ENCODE measurements at regions not wholly inside any gene's neighbourhood (a gene's known extent, or its start where the extent isn't known, plus 50 kb on each side); places are given as distances from the start of the nearest gene placed in this dataset.

DNA sequence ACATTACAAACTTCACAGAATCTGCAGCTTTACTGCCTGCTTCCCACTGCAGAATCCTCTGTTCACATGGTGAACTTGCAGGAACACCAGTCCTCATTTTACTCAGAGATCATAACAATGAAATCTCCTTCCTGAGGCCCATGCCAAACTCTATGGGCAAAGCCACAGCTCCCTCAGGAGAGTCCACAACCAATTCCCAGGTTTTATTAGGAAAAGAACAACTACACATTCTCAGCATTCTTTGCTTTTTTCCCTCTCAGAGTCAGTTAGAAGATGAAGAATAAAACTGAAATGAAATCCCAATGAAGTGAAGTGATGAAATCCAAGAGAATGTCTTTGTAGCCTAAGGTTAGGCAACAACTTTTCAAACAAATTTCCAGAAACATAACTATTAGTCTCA lies 233.7 kb downstream of the DSEL start:
- DNase-seq = no peak

DNA sequence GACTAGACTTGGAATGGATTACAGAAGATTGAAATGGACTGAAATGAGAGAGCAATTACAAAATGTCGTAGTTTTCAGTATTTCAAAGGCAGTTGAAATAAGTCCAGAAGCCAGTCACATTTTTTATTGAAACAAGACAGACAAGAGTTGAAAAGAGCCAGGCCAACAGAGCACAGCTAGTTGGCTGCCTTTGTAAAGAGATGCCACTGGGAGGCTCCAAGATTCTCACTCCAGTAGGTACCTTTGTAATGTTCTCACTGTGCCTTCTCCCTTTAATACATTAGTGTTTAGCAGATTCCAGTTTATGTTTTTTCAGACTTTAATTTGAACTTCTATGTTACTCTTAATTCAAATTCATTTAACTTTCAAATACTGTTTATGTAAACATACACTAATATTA lies 234.8 kb downstream of the DSEL start:
- no peak for DNase-seq

DNA sequence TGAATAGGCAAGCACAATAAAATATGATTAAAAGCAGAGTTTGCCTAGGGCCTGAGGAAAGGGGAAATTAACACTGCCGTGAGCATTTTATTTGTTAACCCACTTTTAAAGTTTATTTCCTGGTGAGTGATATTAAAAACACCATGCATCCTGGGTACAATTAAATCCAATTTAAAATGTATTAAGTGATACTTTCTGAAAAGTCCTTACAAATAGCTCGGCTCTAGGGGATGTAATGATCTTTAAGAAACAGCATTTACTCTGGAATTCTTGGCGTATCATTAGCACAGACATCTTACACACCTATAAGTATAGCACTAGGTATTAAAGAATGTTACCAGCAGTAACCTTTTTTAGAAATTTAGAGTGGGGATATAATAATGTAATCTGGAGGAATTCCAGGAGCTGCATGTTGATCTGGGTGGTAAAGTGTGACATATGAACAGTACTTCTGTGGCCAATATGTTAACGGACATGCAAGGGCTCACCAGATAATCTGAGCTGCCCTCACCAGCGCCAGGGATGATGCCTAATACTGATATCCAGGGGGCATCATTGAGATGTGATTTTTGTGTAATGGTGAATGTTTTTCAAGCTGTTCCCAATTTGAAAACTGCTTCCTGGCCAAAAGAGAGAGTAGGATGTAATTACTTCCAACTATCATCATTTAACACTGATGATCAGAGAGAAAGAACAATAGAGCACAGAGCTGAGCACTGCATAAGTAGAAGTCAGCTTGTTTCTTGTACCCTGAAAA lies 235.9 kb downstream of the DSEL start:
- DNase-seq = no peak

DNA sequence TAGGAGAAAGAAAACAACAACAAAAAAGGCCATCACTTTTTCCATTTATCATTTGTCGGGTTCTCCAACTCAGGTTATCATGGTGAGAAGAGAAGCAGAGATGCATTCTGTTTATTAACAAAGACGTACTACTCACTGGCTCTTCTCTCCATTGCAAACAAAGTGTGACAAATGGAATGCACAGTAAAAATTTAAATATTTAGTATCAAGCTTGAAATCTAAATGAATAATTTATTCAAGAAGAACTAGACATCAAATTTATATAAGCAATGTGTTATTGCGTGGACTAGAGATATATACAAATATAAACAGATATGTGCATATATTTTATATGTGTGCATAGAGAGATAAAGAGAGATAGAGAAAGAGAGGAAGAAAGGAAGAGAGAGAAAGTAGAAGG lies 236.5 kb downstream of the DSEL start:
- no peak for DNase-seq

DNA sequence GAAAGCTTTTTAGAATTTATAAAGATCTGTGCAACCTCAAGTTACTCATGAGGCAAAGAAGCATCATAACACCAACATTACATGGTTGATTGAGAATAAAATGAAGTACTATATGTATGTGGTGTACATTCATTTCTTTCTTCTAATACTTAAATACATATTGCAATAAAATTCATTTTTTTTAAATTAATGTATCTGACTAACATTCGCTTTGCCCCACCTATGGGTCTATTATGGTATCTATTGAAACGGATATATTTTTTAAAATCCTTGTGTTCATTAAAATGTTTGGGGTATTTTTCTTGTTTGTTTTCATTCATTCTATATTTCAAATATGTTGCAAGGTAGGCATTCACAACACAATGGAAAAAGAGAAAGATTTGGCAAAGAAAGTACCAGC lies 237.5 kb downstream of the DSEL start:
- no peak for DNase-seq

DNA sequence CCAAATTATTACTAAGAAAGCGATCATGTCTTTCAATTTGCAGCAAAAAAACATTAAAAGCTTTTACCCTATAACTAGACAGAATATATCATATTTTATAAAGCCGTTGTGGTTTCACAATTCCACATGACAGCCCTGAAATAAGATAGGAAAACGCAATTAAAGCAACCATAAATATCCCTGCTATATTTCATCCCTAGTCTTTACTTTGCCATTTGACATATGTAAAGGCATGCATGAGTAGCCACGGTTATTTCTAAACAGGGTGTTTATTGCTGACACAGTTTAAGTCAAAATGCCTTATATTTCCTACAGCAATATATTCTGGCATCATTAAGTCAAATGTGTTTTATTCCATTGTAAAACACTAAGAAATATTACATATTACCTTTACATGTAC lies 239.9 kb downstream of the DSEL start:
- DNase-seq = no peak

DNA sequence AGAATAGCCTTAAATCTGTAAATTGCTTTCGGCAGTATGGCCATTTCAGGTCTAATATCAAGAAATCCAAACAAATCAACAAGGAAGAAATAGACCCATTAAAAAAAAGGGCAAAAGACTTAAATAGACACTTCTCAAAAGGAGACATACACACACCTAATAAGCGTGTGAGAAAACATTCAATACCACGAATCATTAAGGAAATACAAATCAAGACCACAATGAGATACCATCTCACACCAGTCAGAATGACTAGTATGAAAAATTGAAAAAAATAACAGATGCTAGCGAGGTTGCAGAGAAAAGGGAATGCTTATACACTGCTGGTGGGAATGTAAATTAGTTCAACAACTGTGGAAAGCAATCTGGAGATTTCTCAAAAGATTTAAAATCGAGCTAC lies 243.2 kb downstream of the DSEL start:
- DNase-seq = no peak

DNA sequence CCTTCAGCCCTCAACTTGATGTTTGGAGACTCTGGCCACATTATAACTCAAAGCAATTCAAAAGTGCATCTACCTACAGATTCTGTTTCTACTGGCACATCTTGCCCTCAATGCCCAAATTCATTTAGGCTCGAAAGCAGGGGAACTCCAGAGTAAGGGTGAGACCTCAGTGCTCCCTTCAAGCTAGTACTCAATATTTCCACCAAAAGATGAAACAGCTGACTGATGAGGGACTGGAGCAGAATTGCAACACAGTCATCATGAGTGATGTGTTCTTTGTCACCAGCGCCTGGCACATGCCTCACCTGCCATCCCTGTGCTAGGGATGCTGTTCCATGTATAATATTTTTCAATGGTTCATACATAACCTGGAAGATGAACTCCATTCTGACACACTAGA lies 247.3 kb downstream of the DSEL start:
- no peak for DNase-seq

DNA sequence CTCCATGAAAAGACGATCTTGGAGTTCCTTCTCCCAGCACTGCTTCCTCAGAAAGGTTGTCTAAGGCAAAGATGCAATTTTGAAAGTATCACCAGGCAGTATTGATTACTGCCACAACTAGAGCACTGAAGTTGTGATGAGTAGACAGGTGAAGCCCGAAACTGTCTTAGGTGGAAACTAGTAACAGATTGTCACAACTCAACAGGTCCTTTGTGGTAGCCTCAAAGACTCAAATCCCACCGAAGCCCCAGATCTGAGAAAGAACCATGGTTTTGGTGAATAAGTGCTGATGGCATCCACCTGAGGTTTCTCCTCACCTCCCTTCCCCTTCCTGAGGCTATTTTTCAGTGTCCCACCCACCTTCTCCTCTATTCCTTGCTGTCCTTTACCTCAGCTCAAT lies 248.0 kb downstream of the DSEL start:
- no peak for DNase-seq

DNA sequence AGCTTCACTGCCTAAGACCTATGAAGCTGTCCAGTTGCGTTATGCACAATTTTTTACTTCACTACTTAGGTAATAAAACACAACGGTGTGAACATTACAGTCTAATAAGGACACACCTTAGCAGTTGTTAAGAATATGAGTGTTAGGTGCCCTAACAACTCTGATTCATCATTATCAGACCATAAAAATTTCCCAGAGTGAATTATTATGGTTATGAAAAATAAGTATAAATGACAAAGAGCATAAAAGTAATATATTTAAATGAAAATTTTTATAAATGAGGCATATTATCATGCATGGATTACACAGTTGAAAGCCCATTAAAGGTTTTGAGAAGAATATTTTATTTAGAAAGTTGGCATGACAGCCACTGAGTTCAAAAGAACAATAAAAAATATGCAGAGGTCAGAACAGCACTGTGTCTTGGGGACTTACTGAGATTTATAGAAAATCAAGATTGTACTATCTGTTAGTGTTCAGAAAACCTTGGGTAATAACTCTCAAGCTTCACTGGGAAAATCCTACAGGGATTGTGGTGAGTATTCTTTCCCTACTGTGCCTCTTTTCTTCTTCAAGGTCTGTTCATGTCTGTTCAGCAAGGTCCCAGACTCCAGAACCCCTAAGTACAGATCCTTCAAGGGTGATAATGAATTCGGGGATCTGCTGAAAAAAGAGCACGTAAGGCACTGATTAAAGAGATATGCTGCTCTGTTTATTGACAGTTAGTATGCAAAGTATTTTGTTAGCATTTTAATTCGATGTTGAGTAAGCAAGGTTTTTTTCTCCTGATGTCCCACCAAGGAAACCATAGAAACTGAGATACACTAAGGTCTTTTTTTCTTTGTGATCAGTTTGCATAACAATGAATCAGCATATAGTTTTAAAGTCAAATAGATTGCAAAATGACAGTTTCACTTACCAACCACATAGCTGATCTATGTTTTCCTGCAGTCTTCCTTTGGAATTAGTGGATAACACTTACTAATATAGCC lies 250.0 kb downstream of the DSEL start:
- DNase-seq = no peak

DNA sequence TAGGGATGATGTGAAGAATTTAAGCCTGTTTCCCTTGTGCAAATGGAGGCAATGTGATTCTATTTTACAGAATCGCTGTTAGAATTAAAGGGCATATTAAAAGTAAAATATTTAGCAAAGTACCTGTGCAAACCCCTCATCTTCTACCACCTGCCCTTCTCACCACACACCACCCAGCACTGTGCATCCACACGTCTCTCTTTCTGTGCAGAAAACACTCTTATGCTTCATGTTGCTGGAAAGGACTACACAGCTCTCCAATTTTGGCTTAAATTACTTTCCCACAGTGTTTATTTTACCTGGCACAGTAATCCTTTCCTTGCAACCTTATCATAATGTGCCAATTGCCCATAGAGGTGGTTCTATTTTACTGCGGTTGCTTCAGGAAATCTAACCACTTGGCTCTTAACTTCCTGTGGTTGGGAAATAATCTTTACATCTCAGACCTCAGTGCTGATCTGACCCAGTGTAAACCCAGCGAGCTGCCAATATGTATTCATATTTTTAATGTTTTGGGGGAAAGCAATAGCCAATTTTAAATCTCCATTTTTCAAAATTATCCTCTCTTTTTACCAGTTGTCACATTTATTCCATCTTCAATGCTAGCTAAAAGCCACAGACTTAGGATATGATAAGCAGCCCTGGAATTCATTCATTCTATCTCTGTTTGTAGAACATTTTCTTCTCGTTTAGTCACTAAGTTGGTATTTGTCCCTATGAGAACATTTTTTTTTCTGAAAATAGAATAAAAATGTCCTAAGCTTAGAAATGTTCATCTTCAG lies 250.9 kb downstream of the DSEL start:
- peak in 1 of 2 donors; percentile 41 for DNase-seq

DNA sequence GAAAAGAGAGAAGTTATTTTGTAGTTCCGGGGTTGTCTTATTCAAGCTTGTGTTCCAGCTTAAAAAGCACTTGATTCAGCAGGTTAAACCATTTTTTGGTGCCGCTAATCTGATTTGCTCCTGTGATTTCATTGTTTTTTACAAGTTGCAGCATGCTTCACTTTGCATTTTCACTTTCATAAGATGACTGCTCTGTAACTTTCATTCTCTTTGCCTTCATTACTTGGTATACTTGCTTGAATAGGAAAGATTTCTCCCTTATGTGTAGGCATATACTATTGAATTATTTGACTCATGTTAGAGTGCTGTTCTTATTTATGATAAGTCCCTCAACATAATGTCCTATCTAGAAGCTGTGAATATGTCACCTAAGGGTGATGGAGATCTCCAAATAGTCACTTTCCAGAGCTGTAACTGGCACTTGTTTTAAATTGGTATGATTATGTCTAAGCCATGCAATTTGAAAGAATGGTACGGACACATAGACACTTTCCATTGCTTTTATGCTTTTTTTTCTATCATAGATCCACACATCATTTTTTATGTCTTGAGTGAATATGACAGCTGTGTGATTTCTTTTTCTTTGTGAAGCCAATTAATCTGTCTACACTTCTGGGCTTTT lies 254.5 kb downstream of the DSEL start:
- DNase-seq = no peak

DNA sequence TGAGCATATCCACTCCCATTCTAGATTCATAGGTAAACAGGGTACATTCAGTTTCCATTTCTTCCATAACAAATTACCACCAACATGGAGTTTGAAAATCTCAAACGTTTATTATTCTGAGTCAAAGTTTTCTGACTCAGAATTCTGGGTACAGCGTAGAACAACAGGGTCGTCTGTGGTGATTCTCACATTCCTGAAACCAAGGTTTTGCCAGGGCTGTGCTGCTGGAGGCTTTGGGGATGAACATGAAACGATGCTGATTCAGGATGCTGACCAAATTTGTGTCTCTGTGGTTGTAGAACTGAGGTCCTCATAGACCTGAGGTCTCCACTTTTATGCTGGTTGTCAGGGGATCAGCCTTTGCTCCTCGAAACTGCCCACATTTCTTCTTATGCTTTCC lies 255.7 kb downstream of the DSEL start:
- no peak for DNase-seq

DNA sequence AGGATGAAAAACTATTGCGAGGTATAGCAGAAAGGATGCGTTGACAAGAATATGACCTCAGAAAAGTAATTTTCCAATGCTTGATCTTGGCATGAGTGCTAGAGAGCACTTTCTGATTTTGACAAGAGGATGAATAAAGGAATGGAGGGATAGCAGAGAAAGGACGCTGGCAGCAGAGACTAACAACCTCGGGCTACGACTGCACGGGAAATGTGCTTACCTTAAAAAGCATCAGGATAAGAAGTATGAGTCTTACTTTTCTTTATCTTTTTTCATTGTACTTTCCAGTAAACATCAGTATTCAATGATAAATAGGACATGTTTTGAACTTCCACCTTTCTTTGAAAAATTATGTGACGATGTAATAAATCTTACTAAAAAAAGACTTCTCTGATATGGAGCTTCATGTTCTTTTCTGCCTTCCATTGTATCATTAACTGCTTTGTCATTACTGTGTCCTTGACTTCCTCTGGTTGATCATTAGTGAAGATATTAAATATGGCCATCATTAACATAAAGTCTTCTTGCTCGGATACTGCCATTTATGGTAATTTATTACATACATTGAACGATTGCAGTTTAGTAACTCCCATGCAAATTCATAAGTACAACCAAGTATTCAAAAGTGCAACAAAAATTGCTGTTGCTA lies 265.6 kb downstream of the DSEL start:
- no peak for DNase-seq

DNA sequence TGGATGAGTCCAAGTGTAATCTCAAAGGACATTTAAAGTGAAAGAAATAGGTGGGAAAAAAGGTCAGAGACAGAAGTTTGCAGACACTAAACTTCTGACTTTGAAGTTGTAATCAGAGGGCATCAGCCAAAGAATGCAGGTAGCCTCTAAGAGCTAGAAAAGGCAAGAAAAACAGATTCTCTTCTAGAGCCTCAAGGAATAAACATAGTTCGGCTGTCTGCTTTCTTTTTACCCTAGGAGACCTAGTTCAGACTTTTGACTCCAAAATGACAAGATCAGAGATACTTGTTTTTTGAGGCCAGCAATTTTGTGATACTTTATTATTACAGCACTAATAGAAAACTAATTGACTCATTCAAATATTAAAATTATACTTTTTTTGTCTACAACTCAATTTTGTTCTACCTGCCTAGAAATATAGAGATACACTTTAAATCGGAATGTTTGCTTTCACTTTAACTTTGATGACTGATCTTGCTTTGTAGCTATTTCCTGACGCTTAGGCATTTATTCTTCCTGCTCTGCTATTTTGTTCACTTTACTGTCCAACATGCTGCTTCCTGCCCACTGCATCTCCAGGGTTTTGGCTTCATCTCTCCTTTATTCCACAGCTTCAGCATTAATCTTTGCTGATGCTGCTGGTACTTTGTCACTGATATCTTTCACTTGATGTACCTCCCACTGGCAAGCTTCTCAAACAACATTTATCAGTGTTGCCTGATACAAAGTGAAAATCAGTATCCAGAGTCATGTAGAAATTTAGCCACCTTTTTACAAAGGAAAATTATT lies 272.5 kb downstream of the DSEL start:
- DNase-seq = peak in 1 of 2 donors; percentile 11

DNA sequence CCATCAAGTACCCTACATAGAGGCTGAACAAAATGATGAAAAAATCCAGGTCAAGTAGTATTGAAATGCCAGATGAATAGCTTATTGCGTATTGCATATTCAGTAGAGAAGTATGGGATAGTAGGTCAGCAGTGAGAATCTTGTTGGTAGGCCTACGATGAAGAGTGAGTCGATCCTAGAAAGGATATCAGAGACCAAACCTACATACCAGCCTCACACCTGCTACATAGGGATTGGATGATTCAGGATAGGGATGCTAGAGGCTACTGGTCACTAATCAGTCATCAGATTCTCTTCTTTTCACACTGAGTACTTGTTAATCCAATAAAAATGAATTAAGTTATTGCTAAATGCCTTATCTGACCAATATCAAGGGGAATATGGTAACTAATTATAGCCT lies 274.5 kb downstream of the DSEL start:
- DNase-seq = no peak

DNA sequence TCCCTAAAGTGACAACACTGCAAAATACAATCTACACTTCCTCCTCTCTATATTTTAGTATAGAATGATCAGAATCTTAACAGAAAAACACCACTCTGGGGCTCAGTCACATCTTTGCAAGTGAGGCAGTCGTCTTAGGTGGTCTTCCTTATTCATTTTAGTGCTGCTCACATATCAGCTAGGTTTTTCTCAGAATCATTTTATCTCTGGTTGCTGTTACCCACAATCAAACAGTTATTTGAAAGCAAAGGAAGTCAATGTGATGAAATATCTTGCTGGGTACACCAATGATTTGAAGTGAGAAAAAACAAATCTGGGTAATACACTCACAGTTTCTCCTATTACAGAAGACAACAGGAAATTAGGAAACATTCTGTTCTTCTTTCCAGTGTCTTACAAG lies 275.2 kb downstream of the DSEL start:
- no peak for DNase-seq

DNA sequence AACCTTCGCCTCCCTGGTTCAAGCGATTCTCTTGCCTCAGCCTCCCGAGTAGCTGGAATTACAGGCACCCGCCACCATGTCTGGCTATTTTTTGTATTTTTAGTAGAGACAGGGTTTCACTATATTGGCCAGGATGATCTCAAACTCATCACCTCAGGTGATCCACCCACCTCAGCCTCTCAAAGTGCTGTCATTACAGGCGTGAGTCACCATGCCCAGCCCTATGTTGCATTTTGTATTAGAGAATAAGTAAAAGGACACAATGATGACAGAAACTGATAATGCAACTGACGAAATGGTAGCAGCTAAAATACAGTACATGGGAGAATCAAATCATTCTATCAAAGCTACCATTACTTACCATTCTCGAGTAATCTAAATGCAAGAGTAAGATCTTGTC lies 276.7 kb downstream of the DSEL start:
- DNase-seq = no peak

DNA sequence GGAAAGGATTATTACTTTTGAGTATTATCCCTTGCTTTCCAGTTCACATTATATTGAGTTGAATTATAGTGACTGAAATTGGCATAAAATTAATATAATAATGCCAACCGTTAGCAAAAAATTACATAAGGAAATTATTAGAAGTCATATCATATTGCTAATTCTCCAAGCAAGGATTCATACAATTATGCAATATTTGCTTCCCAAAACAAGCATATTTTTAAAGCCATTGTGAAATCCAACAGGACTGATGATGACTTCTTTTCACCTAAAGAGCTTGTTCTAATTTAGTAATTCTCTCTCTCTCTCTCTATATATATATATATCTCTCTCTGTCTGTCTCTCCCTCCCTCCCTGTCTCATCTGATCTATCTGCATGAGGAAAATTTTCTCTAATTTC lies 283.5 kb downstream of the DSEL start:
- DNase-seq = no peak

DNA sequence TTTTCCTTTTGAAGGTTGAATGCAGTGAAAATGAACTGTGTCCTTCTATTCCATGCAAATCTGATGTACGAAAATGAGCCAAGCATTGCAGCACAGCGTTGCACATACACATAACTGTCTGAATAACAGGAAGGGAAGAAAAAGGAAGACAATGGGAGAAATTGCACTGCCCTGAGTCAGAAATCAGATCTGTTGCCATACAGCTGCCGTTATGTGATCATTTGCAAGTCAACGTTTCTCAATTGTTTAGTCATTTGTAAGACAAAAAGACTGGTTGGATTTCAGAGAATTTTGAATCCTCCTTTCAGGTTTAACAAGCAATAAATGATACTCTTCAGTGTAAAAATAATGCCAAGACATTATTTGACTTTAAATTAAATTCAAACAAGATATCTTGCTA lies 284.1 kb downstream of the DSEL start:
- DNase-seq = no peak

DNA sequence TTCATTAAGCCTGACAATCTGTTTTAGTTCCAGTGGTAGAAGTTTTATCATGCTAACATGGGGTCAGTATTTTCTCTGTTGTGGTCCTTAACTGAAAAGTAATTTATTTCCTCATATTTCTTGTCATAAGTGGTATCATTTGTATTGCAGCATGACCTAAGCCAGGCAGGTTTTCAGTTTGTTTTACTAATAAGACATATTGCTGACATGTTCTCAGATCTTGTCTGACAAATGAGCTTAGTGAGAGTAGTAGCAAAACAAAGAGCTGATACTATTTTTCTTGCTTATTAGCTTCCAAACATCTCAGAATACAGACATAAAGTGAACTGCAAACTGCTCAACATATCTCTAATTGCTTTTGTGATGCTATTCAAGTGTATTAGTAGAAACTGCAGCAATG lies 293.6 kb downstream of the DSEL start:
- DNase-seq = no peak

DNA sequence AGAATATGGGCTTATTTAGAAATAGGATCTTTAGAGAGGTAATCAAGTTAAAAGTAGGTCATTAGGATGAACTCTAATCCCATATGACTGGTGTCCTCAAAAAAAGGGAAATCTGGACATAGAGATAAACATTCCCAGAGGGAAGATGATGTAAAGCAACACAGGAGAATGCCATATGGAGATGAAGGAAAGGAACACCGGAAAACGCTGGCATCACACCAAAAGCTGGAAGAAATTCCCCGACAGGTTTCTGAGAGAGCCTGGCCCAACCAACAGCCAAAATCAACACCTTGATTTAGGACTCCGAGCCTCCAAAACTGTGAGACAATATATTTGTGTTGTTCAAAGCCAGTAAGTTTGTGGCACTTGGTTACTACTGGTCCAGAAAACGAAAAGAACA lies 296.7 kb downstream of the DSEL start:
- no peak for DNase-seq
